ENCODE measurements at regions not wholly inside any gene's neighbourhood (a gene's known extent, or its start where the extent isn't known, plus 50 kb on each side); places are given as distances from the start of the nearest gene placed in this dataset.

DNA sequence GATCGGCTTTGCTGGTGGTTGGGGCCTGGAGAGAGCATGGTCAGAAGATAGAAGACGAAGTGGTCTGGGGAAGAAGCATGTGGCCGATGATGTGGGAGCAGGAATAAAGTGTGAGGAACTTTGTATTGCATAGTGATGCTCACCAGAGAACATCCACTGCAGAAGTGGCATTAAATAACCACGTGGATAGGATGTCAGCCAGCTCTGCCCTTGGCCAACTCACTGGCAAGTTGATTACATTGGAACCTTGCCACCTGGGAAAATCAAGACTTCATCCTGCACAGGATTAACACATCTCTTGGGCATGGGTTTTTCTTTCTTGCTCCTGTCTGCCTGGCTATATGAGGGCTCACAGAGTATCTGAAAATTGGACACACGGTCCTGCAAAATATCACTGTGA lies 217.4 kb downstream of the DMRT2 start:
- TF ChIP-seq CTCF (IDR thresholded peaks at IDR 0.05; ENCODE audit: low read depth, low read length) (no peak), POLR2A (IDR thresholded peaks at IDR 0.05; ENCODE audit: extremely low read depth, insufficient read length) (no peak)
- TF ChIP-seq, protein P1, sequence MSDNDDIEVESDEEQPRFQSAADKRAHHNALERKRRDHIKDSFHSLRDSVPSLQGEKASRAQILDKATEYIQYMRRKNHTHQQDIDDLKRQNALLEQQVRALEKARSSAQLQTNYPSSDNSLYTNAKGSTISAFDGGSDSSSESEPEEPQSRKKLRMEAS (IDR thresholded peaks at IDR 0.05; ENCODE audit: low read depth, low read length) = no peak

Measured in NB4 (cell line).